ENCODE measurements at regions not wholly inside any gene's neighbourhood (a gene's known extent, or its start where the extent isn't known, plus 50 kb on each side); places are given as distances from the start of the nearest gene placed in this dataset.

DNA sequence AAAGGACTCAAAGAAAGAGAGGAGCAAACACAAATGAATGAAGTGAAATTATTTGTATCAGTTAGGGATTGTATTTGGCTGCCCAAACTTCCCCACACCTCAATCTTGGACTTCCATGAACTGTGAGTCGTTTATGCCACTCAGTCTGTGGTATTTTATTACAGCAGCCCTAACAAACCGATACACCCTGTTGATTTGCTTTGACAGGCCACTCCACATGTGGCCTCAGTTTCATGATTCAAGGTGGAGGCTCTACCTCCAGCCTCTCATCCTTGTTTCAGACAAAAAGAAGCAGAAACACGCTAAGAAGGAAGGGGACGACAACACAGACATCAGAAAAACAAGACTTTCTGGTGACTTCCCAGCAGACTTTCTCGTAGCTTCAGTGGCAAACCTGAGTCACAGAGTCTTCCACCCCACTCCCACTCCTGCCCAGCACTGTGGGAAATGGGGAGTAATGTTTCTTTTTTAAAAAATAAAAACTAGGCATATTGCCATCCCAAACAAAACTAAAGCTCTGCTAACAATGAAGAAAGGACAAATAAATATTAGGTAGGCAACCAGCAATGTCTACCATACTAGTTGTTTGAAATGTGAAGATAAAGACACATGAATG, 52.2 kb upstream of the ABCA1 start:
- Mint-ChIP-seq H3K4me1 (peaks cover 2 to 16% of the 10 kb centered on the region in 2 donors), H3K4me3 (no peak overlapping the region), H3K9me3 (no peaks in the 10 kb centered on the region), H3K27ac (no peak overlapping the region), H3K27me3 (no peaks in the 10 kb centered on the region), H3K36me3 (no peaks in the 10 kb centered on the region)
- ATAC-seq (replicated peaks) (no peak), DNase-seq (no peak)

DNA sequence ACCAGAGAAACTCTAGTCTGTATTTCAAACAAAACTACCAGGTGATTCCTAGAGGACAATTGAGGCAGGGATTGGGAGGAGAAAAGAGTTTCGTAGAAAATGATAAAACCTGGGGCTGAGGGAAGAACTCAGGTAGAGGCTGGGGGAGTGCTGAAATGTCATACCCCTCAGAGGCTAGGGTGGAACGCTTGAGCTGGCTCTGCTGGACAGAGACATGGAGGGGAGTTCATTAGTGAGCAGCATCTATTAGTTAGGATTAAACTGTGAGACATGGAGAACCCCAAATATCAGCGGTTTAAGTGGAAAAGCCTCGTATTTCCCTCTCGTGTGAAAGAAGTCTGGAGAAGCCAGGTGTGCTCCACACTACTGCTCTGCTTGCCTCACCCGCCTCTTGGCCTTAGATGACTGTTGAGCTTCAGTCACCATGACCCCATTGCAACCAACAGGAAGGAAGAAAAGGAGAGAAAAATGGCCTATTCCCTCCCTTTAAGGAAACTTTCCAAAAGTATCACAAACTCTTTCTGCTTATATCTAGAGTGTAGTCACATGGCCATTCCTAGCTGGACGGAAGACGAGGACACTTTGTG, 53.7 kb upstream of the ABCA1 start:
- H3K36me3 Mint-ChIP-seq, result no peaks in the 10 kb centered on the region
- peaks cover 5 to 6% of the 10 kb centered on the region in 2 donors for H3K27me3 Mint-ChIP-seq
- no peak for ATAC-seq (replicated peaks)
- no peak overlapping the region for H3K4me3 Mint-ChIP-seq
- peaks cover 2 to 16% of the 10 kb centered on the region in 2 donors for H3K4me1 Mint-ChIP-seq
- no peaks in the 10 kb centered on the region for H3K9me3 Mint-ChIP-seq
- no peak overlapping the region for H3K27ac Mint-ChIP-seq
- no peak for DNase-seq

DNA sequence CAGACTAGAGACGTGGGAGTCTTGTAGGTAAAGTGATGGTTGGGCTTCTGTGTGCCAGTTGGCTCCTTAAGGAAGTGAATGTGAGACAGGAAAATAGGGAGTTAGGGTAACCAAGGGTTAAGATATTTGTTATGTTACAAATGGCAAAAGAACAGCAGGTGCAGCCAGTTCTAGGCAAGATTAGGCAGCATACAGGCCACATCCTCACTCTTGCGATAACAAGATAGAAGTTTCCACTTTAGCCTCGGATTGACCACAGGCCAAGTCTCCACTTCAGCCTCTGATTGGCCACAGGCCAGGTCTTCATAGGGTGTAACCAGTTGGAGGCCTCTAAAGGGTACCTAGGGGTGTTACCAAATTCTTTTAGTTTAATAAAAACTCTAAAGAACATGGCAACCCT, 54.6 kb upstream of the ABCA1 start:
- no peak for ATAC-seq (replicated peaks)
- H3K9me3 Mint-ChIP-seq, result no peaks in the 10 kb centered on the region
- no peak overlapping the region for H3K4me3 Mint-ChIP-seq
- H3K4me1 Mint-ChIP-seq, result peaks cover 2 to 16% of the 10 kb centered on the region in 2 donors
- peaks cover 12 to 14% of the 10 kb centered on the region in 2 donors for H3K27me3 Mint-ChIP-seq
- no peaks in the 10 kb centered on the region for H3K36me3 Mint-ChIP-seq
- no peak for DNase-seq
- no peak overlapping the region for H3K27ac Mint-ChIP-seq

DNA sequence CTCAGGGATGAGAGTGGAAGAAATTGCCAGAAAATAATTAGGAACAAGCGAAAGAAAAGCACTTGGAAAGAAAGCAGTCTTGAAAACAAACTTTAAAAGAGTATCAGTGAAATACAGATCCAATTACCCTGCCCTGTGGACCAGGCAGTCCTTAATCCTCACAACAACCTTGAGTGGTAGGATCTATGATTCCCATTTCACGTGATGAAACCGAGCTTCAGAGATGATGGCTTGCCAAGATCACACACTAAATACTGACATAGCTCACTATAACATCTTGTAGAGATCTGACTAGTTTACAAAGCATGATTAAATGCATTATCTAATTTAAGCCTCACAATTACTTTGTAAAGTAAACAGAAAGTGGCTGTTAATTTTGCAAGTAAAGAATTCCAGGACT, 55.5 kb upstream of the ABCA1 start:
- no peaks in the 10 kb centered on the region for H3K36me3 Mint-ChIP-seq
- no peak overlapping the region for H3K4me3 Mint-ChIP-seq
- peaks cover 2 to 16% of the 10 kb centered on the region in 2 donors for H3K4me1 Mint-ChIP-seq
- H3K27me3 Mint-ChIP-seq, result peaks cover 13 to 18% of the 10 kb centered on the region in 2 donors
- H3K9me3 Mint-ChIP-seq, result no peaks in the 10 kb centered on the region
- ATAC-seq (replicated peaks), result no peak
- no peak overlapping the region for H3K27ac Mint-ChIP-seq
- no peak for DNase-seq

DNA sequence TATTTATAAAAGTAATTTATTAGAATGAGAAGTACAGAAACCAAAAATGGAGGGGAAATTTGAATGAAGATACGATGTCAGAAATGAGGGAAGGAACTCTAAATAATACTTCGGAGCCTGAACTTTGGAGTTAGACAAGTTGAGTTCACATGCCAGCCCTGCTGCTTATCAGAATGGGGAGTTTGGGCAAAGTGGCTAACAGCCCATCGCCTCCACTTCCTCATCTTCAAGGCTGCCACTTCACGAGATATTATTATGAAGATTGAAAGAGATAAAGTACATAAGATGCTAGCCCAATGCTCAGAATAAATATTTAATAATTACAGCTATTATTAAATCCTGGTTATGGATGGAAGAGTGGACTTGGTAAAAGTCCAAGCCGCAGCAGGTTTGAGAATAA, 56.2 kb upstream of the ABCA1 start:
- Mint-ChIP-seq H3K4me3 (no peak overlapping the region), H3K4me1 (peaks cover 3 to 16% of the 10 kb centered on the region in 2 donors), H3K27me3 (peaks cover 18 to 24% of the 10 kb centered on the region in 2 donors), H3K36me3 (no peaks in the 10 kb centered on the region), H3K27ac (no peak overlapping the region), H3K9me3 (no peaks in the 10 kb centered on the region)
- no peak for DNase-seq
- no peak for ATAC-seq (replicated peaks)

DNA sequence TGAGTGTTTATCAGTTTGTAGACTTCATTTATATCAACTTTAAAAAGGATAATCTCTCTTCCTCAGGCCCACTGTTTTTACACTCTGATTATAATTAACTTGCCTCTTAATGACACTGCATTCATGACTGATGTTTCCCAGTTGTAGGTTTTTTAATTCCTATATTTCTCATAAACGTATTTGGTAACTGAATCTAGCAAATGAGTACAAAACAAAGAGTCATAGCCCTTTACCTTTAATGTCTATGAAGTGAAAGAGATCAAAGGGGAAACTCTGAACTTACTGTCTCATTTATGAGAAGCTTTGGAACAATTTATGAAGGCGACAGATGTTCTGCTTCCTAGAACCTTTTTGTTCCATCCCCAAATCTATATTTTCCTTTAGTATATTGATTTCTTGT, 56.6 kb upstream of the ABCA1 start:
- no peaks in the 10 kb centered on the region for H3K36me3 Mint-ChIP-seq
- H3K4me3 Mint-ChIP-seq, result no peak overlapping the region
- H3K27me3 Mint-ChIP-seq, result peaks cover 21 to 28% of the 10 kb centered on the region in 2 donors
- ATAC-seq (replicated peaks), result no peak
- no peak for DNase-seq
- H3K27ac Mint-ChIP-seq, result no peak overlapping the region
- peaks cover 4 to 16% of the 10 kb centered on the region in 2 donors for H3K4me1 Mint-ChIP-seq
- no peaks in the 10 kb centered on the region for H3K9me3 Mint-ChIP-seq

DNA sequence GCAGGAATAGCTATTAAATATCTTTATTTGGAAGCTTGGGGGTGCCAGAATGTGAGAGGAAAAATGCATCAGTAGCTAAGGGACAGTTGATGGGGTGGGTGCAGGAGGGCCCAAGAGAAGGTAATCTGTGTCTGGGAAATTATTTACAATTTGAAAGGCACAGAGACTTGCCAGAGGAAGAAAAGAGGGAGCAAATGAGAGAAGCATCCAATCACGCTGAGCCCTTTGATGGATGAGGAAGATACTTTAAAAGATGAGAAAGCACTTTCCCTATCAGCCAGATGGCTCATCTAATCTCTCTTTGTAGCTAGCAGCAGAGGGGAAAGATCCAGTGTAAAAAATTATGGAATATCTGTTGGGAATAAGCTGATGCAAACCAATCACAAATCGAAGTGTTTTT, 57.0 kb upstream of the ABCA1 start:
- ATAC-seq (replicated peaks) (no peak), DNase-seq (no peak)
- H3K27me3 Mint-ChIP-seq, result peaks cover 21 to 28% of the 10 kb centered on the region in 2 donors
- peaks cover 4 to 16% of the 10 kb centered on the region in 2 donors for H3K4me1 Mint-ChIP-seq
- H3K9me3 Mint-ChIP-seq, result no peaks in the 10 kb centered on the region
- H3K4me3 Mint-ChIP-seq, result no peak overlapping the region
- no peak overlapping the region for H3K27ac Mint-ChIP-seq
- H3K36me3 Mint-ChIP-seq, result no peaks in the 10 kb centered on the region

DNA sequence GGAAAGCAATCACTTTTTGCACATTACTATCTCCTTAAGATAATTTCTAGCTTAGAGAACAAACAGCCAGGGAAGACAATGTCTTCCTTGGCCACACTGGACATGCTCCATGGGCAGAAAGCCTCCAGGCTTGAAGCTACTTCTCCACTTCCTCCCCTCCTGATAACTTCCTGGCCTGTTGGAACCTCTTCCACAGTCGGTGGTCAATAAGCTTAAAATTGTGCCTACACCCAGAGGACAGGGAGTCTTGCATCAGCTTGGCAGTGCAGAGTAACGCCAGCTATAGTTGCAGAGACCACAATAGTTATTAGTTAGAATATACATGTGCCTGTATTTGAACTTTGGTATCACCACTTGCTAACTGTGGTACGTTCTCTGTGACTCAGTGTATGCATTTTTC, 58.1 kb upstream of the ABCA1 start:
- Mint-ChIP-seq H3K36me3 (no peaks in the 10 kb centered on the region), H3K27me3 (peaks cover 21 to 28% of the 10 kb centered on the region in 2 donors), H3K4me1 (peaks cover 10 to 24% of the 10 kb centered on the region in 2 donors), H3K4me3 (no peak overlapping the region), H3K27ac (no peak overlapping the region), H3K9me3 (no peaks in the 10 kb centered on the region)
- no peak for DNase-seq
- no peak for ATAC-seq (replicated peaks)

DNA sequence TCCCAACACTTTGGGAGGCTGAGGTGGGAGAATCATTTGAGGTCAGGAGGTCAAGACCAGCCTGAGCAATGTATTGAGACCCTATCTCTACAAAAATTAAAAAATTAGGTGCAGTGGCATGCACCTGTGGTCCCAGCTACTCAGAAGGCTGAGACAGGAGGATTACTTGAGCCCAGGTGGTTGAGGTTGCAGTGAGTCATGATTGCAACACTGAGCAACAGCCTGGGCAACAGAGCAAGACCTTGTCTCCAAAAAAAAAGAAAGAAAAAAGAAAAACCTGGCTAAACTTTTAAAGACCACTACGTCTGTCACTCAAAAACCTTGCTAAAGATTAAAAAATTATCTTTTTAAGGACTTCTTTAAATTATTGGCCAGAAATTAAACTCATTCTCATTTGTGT, 59.8 kb upstream of the ABCA1 start:
- Mint-ChIP-seq H3K27ac (no peak overlapping the region), H3K9me3 (no peaks in the 10 kb centered on the region), H3K36me3 (no peaks in the 10 kb centered on the region), H3K4me1 (peaks cover 16 to 31% of the 10 kb centered on the region in 2 donors), H3K27me3 (peaks cover 21 to 28% of the 10 kb centered on the region in 2 donors), H3K4me3 (no peak overlapping the region)
- no peak for ATAC-seq (replicated peaks)
- no peak for DNase-seq

DNA sequence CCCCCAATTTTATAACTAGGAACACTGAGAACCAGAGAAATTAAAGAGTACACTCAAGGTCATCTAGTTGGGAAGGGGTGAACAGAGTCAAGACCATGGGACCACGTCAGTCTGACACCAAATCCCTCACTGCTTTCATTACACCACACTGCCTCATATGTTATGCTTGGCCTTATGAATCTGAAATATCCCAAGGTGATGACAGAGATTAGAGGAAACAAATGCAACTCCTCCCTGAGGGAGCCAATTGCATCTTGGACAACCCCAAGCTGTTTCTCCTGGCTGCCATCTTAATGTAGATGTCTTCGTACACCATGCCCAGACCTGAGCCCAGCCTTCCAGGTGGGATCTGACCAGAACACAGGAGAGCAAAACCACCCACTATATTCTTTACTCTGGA, 60.6 kb upstream of the ABCA1 start:
- peaks cover 19 to 39% of the 10 kb centered on the region in 2 donors for H3K4me1 Mint-ChIP-seq
- H3K9me3 Mint-ChIP-seq, result no peaks in the 10 kb centered on the region
- no peak overlapping the region for H3K27ac Mint-ChIP-seq
- H3K36me3 Mint-ChIP-seq, result no peaks in the 10 kb centered on the region
- no peak for DNase-seq
- H3K27me3 Mint-ChIP-seq, result peaks cover 26 to 34% of the 10 kb centered on the region in 2 donors
- H3K4me3 Mint-ChIP-seq, result no peak overlapping the region
- ATAC-seq (replicated peaks), result no peak

DNA sequence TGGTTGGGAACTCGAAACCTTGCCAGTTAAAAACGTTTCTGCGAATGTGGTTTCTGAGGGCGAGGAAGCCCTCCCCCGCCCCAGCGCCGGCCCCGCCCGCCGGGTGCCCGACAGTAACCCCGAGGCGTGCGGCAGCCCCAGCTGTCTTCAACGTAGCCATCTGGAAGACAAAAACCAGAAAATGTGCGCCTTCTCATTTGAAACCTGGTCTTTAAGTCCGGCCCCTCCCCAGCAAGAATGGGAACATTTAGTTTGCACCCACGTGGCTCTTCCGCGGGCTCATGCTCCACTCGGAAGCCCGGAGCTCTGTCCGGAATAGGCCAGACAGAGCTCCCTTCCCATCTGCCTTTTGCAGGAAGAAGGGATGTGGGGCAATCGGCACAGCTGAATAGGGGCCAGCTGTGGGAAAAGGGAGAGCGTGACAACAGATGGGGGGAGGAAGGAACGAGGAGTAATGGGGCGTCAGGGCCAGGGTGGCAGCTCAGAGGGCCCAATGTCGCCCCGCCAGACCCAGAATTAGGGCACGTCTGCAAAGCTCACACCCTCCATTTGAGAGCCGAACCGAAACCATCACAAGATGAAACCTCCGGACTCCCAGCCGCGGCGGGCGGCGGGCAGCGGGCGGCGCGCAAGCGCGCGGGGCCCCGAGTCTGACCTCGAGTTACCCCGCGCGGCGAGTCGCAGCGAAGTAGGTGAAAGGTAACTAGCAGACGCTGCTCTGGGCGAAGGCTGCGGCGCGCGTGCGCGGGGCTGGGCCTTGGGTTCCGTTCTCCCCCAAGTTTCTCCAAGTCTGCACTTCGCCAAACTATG, 63.4 kb upstream of the ABCA1 start:
- ATAC-seq (replicated peaks) (peak; percentile 85 to 89), DNase-seq (peak; percentile 83)
- Mint-ChIP-seq H3K36me3 (no peaks in the 10 kb centered on the region), H3K27me3 (peaks cover 21 to 35% of the 10 kb centered on the region in 2 donors), H3K4me1 (peaks cover 21 to 35% of the 10 kb centered on the region in 2 donors), H3K27ac (peak overlapping the region; percentile 97), H3K4me3 (peak overlapping the region; percentile 94 to 96), H3K9me3 (no peaks in the 10 kb centered on the region)

DNA sequence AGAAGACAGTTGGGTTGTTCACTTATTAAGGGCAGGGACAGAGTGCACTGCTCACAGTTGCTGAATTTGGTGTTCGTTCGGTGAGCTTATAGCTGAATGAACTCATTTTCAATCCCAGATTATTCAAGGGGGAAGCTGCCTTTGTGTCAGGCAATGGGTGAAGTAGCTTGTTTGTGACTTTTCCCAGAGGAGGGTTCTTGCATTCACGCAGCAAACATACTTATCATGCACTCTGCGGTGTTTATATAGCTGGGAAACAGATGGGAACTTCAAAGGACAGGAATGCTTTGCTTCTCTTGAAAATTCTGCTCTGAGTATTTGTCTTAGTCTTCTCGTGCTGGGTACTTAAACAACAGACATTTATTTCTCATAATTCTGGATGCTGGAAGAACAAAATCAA, 64.7 kb upstream of the ABCA1 start:
- H3K27me3 Mint-ChIP-seq, result peaks cover 13 to 26% of the 10 kb centered on the region in 2 donors
- peaks cover 21 to 35% of the 10 kb centered on the region in 2 donors for H3K4me1 Mint-ChIP-seq
- H3K36me3 Mint-ChIP-seq, result no peaks in the 10 kb centered on the region
- no peak overlapping the region for H3K4me3 Mint-ChIP-seq
- ATAC-seq (replicated peaks), result no peak
- no peak overlapping the region for H3K27ac Mint-ChIP-seq
- no peaks in the 10 kb centered on the region for H3K9me3 Mint-ChIP-seq
- DNase-seq, result no peak

DNA sequence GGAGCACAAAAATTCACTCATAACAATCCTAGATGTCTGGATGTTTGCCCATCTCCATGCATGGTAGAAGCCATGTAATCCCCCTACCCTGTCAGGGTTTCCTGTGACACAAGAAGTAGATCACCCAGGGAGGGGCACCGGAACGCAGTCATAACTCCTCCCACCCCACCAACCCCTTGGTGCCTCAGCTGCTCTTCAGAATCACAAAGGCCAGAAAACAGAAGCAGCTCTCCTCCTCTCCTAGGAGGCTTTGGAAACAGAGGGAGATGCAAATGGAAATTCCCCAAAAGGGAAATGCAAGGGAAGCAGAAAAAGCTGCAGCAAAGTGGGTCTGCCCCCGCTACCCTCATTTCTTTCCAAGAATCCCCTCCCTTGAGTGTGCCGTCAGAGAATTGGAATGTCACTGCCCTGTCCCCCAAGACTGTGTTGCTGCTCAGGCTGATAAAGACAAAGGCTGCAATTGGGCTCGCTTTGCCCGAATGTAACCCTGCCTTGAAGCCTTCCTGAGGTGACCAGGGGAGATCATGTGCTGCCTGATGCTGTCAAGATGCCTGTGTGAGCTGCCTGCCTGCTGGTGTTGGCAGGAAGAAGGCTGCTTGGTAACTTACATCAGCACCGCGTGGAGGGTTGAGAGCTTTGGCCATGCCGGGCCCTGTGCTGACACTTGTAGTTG, 65.5 kb upstream of the ABCA1 start:
- Mint-ChIP-seq H3K27ac (no peak overlapping the region), H3K36me3 (no peaks in the 10 kb centered on the region), H3K27me3 (peaks cover 13 to 24% of the 10 kb centered on the region in 2 donors), H3K4me1 (peaks cover 21 to 35% of the 10 kb centered on the region in 2 donors), H3K4me3 (no peak overlapping the region), H3K9me3 (no peaks in the 10 kb centered on the region)
- ATAC-seq (replicated peaks) (no peak), DNase-seq (no peak)

DNA sequence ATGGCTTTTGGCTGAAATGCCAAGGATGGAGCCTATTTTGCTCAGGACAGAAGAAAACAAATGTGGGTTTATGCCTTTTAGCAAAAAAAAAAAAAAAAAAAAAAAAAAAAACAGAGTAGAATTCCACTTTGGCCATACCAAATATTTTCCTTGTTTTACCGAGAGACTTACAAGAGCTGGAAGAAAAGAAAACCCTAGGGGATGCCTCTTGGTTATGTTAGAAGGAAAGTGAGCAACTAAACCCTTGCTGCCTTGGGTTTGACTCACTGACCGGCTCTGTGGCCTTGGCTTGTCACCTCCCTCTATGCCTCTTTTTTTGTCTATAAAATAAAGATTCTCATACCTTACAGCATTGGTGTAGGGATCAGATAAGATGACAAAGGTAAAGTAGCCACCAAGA, 69.6 kb upstream of the ABCA1 start:
- Mint-ChIP-seq H3K4me3 (no peak overlapping the region), H3K4me1 (peaks cover 8 to 14% of the 10 kb centered on the region in 2 donors), H3K36me3 (no peaks in the 10 kb centered on the region), H3K27me3 (peaks cover 5 to 14% of the 10 kb centered on the region in 2 donors), H3K27ac (no peak overlapping the region), H3K9me3 (no peaks in the 10 kb centered on the region)
- ATAC-seq (replicated peaks), result no peak
- no peak for DNase-seq
